Fibroblast of lung (primary cell): ENCODE measurements at regions not wholly inside any gene's neighbourhood (a gene's known extent, or its start where the extent isn't known, plus 50 kb on each side); places are given as distances from the start of the nearest gene placed in this dataset.
A peak's percentile ranks its signal among the peaks of the same experiment; 100 is the strongest.

Source experiments
- DNase-seq, 2 donors: peaks; one replicate each; pipeline versions ENCODE4 v3.0.0 to v3.0.0-alpha.2; 2010; ENCODE audit warnings: low read depth in 2 of 2
- H2AFZ ChIP-seq: 2 replicates; pipeline ENCODE4 v1.5.1; 2012; ENCODE audit warnings: low read length, control low read depth, inconsistent platforms
- H3K27ac ChIP-seq: 2 replicates; pipeline ENCODE4 v1.5.1; 2011; ENCODE audit warnings: low read length, control low read depth; ENCODE audit not compliant: insufficient read depth
- H3K27me3 ChIP-seq: 2 replicates; pipeline ENCODE4 v1.5.1; 2011; ENCODE audit warnings: mild to moderate bottlenecking, low read length; ENCODE audit not compliant: control insufficient read depth, insufficient read depth
- H3K36me3 ChIP-seq: 2 replicates; pipeline ENCODE4 v1.5.1; 2011; ENCODE audit warnings: low read length; ENCODE audit not compliant: control insufficient read depth, insufficient read depth
- H3K4me1 ChIP-seq: 2 replicates; pipeline ENCODE4 v1.5.1; 2011; ENCODE audit warnings: low read length; ENCODE audit not compliant: control insufficient read depth, insufficient read depth; ENCODE audit errors: extremely low read depth
- H3K4me2 ChIP-seq: 2 replicates; pipeline ENCODE4 v1.5.1; 2011; ENCODE audit warnings: low read length, control low read depth; ENCODE audit not compliant: insufficient read depth; ENCODE audit errors: extremely low read depth
- H3K4me3 ChIP-seq, 4 experiments: fragments of 200-600 bp in 1 of 4; sonication (generic) in 1 of 4; replicated peaks in 1 of 4; 2 replicates each; pipeline ENCODE4 v1.5.1; 2011 to 2016; ENCODE audit warnings: low read length in 4 of 4, low read depth in 3 of 4, mild to moderate bottlenecking in 3 of 4, control low read depth in 2 of 4, inconsistent platforms in 1 of 4, mixed read lengths in 1 of 4; ENCODE audit not compliant: insufficient read depth in 1 of 4; ENCODE audit errors: control extremely low read depth in 1 of 4
- H3K79me2 ChIP-seq: 2 replicates; pipeline ENCODE4 v1.5.1; 2012; ENCODE audit warnings: mild to moderate bottlenecking, low read length, inconsistent platforms; ENCODE audit not compliant: control insufficient read depth, insufficient read depth
- H3K9ac ChIP-seq: 2 replicates; pipeline ENCODE4 v1.5.1; 2011; ENCODE audit warnings: mild to moderate bottlenecking, low read length, control low read depth; ENCODE audit not compliant: insufficient read depth
- H3K9me3 ChIP-seq: 2 replicates; pipeline ENCODE4 v1.5.1; 2012; ENCODE audit warnings: low read depth, low read length; ENCODE audit not compliant: control insufficient read depth, insufficient read depth
- H4K20me1 ChIP-seq: 2 replicates; pipeline ENCODE4 v1.5.1; 2011; ENCODE audit warnings: low read length; ENCODE audit not compliant: control insufficient read depth, insufficient read depth; ENCODE audit errors: extremely low read depth
- CTCF ChIP-seq, 2 donors: IDR thresholded peaks in 1 of 2; conservative IDR thresholded peaks in 1 of 2; 1 replicate in 1 of 2; 2 replicates in 1 of 2; pipeline ENCODE4 v1.5.1; 2011 to 2012; ENCODE audit warnings: low read length in 2 of 2, control low read depth in 1 of 2, inconsistent platforms in 1 of 2, low read depth in 1 of 2, mild to moderate bottlenecking in 1 of 2
- EZH2 ChIP-seq: IDR thresholded peaks from 2 replicates; pipeline ENCODE4 v1.5.1; 2012; ENCODE audit warnings: low read length, control low read depth, mild to moderate bottlenecking; ENCODE audit errors: missing control alignments

GRCh38 chr4:156193800-156194199, 240.1 kb upstream of the CTSO start:
- Histone ChIP-seq H3K79me2 (no peaks in the 10 kb centered on the region), H3K4me3 (no peak overlapping the region), H2AFZ (no peak overlapping the region), H3K4me2 (no peak overlapping the region), H3K9me3 (no peaks in the 10 kb centered on the region), H3K4me1 (no peaks in the 10 kb centered on the region), H4K20me1 (no peaks in the 10 kb centered on the region), H3K27me3 (no peaks in the 10 kb centered on the region), H3K27ac (no peak overlapping the region), H3K36me3 (no peaks in the 10 kb centered on the region), H3K9ac (no peak overlapping the region)
- TF ChIP-seq CTCF (conservative IDR thresholded peaks at IDR 0.05 in 1 of 2, IDR thresholded peaks at IDR 0.05 in 1 of 2; ENCODE audit: low read depth in 1 of 2, low read length in 2 of 2) (no peak), EZH2 (no peak)
- peak; percentile 15 to 46 for DNase-seq

- no peaks in the 10 kb centered on the region for H3K79me2 ChIP-seq
These were observed 239.4 kb upstream of the CTSO start for GRCh38 chr4:156193106-156193505.

GRCh38 chr4:156192033-156192432, 238.4 kb upstream of the CTSO start:
- no peak for DNase-seq
- no peak overlapping the region for H3K4me3 ChIP-seq
- no peak for TF ChIP-seq EZH2
- TF ChIP-seq CTCF (conservative IDR thresholded peaks at IDR 0.05 in 1 of 2, IDR thresholded peaks at IDR 0.05 in 1 of 2; ENCODE audit: low read depth in 1 of 2, low read length in 2 of 2) = no peak
- no peak overlapping the region for H3K9ac ChIP-seq
- no peaks in the 10 kb centered on the region for H3K9me3 ChIP-seq
- no peaks in the 10 kb centered on the region for H4K20me1 ChIP-seq
- no peaks in the 10 kb centered on the region for H3K36me3 ChIP-seq
- no peaks in the 10 kb centered on the region for H3K27me3 ChIP-seq
- H3K27ac ChIP-seq = no peak overlapping the region
- H3K79me2 ChIP-seq = no peaks in the 10 kb centered on the region
- no peaks in the 10 kb centered on the region for H3K4me1 ChIP-seq
- H2AFZ ChIP-seq = no peak overlapping the region
- no peak overlapping the region for H3K4me2 ChIP-seq

More at GRCh38 chr4:156193106-156193505, 239.4 kb upstream of the CTSO start:
- no peak overlapping the region for H2AFZ ChIP-seq
- no peaks in the 10 kb centered on the region for H3K4me1 ChIP-seq
- H3K4me2 ChIP-seq = no peak overlapping the region
- no peak overlapping the region for H3K27ac ChIP-seq
- no peak for TF ChIP-seq EZH2
- TF ChIP-seq CTCF (conservative IDR thresholded peaks at IDR 0.05 in 1 of 2, IDR thresholded peaks at IDR 0.05 in 1 of 2; ENCODE audit: low read depth in 1 of 2, low read length in 2 of 2) = no peak
- DNase-seq = peak in 1 of 2 donors; percentile 28
- H3K9me3 ChIP-seq = no peaks in the 10 kb centered on the region
- H3K27me3 ChIP-seq = no peaks in the 10 kb centered on the region
- no peak overlapping the region for H3K4me3 ChIP-seq
- no peak overlapping the region for H3K9ac ChIP-seq
- H4K20me1 ChIP-seq = no peaks in the 10 kb centered on the region
- H3K36me3 ChIP-seq = no peaks in the 10 kb centered on the region
